ENCODE measurements at regions not wholly inside any gene's neighbourhood (a gene's known extent, or its start where the extent isn't known, plus 50 kb on each side); places are given as distances from the start of the nearest gene placed in this dataset.

DNA sequence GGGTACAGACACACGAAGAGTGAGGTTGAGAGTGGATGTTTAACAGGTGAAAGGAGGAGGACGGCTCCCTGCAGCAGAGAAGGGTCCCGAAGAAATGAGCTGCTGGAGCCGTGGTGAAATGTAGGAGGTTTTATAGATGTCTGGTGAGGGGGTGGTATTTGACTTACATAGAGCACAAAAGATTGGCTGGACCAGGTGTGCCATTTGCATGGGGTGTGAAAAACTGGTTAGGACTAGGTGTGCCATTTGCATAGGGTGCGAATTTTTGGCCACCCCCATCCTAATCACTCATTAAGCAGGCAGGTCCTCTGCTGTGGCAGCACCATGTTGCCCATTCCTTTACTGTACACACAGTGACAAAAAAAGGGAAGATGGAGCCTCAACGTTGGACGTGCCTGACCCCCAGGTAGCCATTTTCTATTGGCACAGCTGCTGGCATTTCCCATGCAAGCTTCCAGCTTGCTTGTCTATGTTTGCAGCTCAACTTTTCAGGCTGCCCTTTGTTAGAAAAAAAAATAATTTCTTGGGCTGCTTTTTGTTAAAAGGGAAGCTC, 581.7 kb upstream of the B3GAT1 start:
- DNase-seq (no peak), ATAC-seq (ENCODE audit: low read depth) (no peak)
- intact Hi-C loops (cut with micrococcal nuclease), result no loop called here
- H3K4me3 Mint-ChIP-seq, result no peak overlapping the region
- H3K27me3 Mint-ChIP-seq, result peaks cover 2% of the 10 kb centered on the region
- TF ChIP-seq, protein P1, sequence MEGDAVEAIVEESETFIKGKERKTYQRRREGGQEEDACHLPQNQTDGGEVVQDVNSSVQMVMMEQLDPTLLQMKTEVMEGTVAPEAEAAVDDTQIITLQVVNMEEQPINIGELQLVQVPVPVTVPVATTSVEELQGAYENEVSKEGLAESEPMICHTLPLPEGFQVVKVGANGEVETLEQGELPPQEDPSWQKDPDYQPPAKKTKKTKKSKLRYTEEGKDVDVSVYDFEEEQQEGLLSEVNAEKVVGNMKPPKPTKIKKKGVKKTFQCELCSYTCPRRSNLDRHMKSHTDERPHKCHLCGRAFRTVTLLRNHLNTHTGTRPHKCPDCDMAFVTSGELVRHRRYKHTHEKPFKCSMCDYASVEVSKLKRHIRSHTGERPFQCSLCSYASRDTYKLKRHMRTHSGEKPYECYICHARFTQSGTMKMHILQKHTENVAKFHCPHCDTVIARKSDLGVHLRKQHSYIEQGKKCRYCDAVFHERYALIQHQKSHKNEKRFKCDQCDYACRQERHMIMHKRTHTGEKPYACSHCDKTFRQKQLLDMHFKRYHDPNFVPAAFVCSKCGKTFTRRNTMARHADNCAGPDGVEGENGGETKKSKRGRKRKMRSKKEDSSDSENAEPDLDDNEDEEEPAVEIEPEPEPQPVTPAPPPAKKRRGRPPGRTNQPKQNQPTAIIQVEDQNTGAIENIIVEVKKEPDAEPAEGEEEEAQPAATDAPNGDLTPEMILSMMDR (IDR thresholded peaks at IDR 0.05), result no peak
- ChIA-PET POLR2A (no interaction called here), CTCF (no interaction called here)
- H3K27ac Mint-ChIP-seq, result no peak overlapping the region
- no peaks in the 10 kb centered on the region for H3K9me3 Mint-ChIP-seq
- no peaks in the 10 kb centered on the region for H3K36me3 Mint-ChIP-seq (ENCODE audit: low read depth)
- H3K4me1 Mint-ChIP-seq, result no peaks in the 10 kb centered on the region

DNA sequence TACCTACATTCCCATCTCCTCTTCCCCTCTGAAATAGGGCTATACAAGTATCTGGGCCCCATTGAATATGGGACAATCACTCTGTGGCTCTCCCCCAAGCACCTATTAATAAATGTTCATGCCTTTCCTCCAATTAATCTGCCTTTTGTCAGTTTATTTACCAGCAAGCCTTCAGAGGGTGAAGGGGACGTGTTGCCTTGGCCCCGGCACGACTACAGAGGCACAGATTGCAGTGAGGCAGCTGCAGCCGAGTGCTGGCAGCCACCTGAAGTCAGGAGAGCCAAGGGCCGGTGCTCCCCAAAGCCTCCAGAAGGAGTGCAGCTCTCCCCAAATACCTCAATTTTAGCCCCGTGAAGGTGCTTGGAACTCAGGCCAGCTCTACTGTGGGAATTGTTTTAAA, 580.9 kb upstream of the B3GAT1 start:
- Mint-ChIP-seq H3K4me1 (no peaks in the 10 kb centered on the region), H3K9me3 (no peaks in the 10 kb centered on the region), H3K36me3 (ENCODE audit: low read depth) (no peaks in the 10 kb centered on the region), H3K4me3 (no peak overlapping the region), H3K27me3 (peaks cover 7% of the 10 kb centered on the region), H3K27ac (no peak overlapping the region)
- ChIA-PET CTCF (no interaction called here), POLR2A (no interaction called here)
- intact Hi-C loops (cut with micrococcal nuclease), result no loop called here
- no peak for ATAC-seq (ENCODE audit: low read depth)
- TF ChIP-seq, protein P1 (IDR thresholded peaks at IDR 0.05), result no peak
- DNase-seq, result no peak

DNA sequence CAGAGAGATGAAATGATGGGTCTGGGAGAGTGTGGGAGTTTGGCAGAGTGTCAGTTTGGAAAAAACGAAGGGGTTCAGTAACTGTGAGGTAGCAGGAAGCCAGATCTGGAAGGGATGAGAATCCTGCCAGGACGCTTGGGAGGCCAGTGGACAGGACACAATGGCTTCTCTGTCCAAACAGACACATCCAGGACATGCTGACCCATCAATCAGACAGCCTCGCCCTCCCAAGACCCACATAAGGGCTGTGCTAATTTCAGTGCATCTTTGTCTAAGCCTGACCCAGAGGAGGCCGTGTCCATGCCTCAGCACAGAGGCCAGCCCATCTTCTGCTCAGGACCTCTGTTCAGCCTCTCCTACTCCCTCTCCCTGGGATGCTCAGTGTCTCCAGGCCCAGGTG, 576.5 kb upstream of the B3GAT1 start:
- Mint-ChIP-seq H3K4me1 (no peaks in the 10 kb centered on the region), H3K27ac (no peak overlapping the region), H3K9me3 (no peaks in the 10 kb centered on the region), H3K4me3 (no peak overlapping the region), H3K27me3 (peaks cover 7% of the 10 kb centered on the region), H3K36me3 (ENCODE audit: low read depth) (no peaks in the 10 kb centered on the region)
- DNase-seq (no peak), ATAC-seq (ENCODE audit: low read depth) (no peak)
- TF ChIP-seq, protein P1 (IDR thresholded peaks at IDR 0.05), result no peak
- intact Hi-C loops (cut with micrococcal nuclease), result no loop called here
- ChIA-PET CTCF (no interaction called here), POLR2A (no interaction called here)

DNA sequence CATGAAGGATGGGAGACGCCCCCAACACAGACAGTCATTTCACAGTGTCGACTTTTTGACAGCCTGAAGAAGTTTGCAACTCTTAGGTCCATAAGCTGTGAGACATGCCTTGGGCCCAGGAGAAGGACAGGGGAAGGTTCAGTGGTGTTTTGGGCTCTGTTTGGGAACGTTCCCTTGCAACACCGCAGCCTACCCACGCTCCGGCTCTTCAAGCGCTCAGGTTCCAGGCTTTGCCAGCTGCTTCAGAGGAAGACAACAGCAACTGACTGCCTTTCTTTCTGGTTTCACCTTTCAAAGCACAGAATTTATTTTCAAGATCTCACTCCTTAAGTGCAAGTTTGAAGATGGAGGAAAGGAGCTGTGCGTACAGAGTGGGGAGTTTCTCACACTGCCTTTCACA, 575.8 kb upstream of the B3GAT1 start:
- intact Hi-C loops (cut with micrococcal nuclease), result no loop called here

DNA sequence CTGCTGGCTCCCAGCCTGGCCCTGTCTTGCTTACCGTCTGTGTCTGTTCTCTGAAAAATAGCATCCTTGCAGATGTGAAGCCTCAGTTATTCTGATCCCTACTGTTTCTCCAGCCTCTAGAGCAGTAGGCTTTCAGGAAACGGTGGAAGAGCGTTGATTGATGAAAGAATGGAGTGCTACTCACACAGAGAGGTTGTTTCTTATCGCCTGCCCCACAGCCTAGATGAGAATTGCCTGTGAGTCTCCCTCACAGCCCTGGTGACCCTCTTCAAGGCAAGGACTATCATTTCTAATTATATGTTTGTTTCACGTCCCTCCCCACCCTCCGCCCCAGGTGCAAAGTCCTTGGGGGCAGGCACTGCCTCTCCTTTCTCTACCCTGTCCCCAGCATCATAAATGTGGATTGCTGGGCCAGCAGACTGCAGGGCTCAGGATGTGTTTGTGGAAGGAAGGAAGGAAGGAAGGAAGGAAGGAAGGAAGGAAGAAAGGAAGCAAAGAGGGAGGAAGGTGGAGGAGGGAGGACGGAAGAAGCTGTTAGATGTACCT, 575.3 kb upstream of the B3GAT1 start:
- no peaks in the 10 kb centered on the region for H3K36me3 Mint-ChIP-seq (ENCODE audit: low read depth)
- no peaks in the 10 kb centered on the region for H3K9me3 Mint-ChIP-seq
- TF ChIP-seq, protein P1 (IDR thresholded peaks at IDR 0.05), result no peak
- intact Hi-C loops (cut with micrococcal nuclease), result no loop called here
- peaks cover 6% of the 10 kb centered on the region for H3K27me3 Mint-ChIP-seq
- H3K4me3 Mint-ChIP-seq, result no peak overlapping the region
- DNase-seq (no peak), ATAC-seq (ENCODE audit: low read depth) (no peak)
- ChIA-PET POLR2A (no interaction called here), CTCF (no interaction called here)
- no peak overlapping the region for H3K27ac Mint-ChIP-seq
- no peaks in the 10 kb centered on the region for H3K4me1 Mint-ChIP-seq

More for the DNA sequence above, 575.8 kb upstream of the B3GAT1 start:
- DNase-seq, result no peak
- ChIA-PET POLR2A (no interaction called here), CTCF (no interaction called here)
- H3K4me1 Mint-ChIP-seq, result no peaks in the 10 kb centered on the region
- no peaks in the 10 kb centered on the region for H3K9me3 Mint-ChIP-seq
- H3K4me3 Mint-ChIP-seq, result no peak overlapping the region
- no peak for ATAC-seq (ENCODE audit: low read depth)
- H3K36me3 Mint-ChIP-seq (ENCODE audit: low read depth), result no peaks in the 10 kb centered on the region
- TF ChIP-seq, protein P1 (IDR thresholded peaks at IDR 0.05), result no peak
- no peak overlapping the region for H3K27ac Mint-ChIP-seq
- peaks cover 6% of the 10 kb centered on the region for H3K27me3 Mint-ChIP-seq
